Vagina (tissue), 2 donors: ENCODE measurements at regions not wholly inside any gene's neighbourhood (a gene's known extent, or its start where the extent isn't known, plus 50 kb on each side); places are given as distances from the start of the nearest gene placed in this dataset.

Source experiments
- POLR2A ChIP-seq, 2 donors: fragments of 450-650 bp; IDR thresholded peaks; one replicate each; pipeline ENCODE4 v1.6.1; 2017; ENCODE audit warnings: antibody characterized with exemption in 2 of 2, mild to moderate bottlenecking in 2 of 2, moderate library complexity in 2 of 2
- TF ChIP-seq, protein P1 (sequence below), 3 experiments: fragments of 450-650 bp in 2 of 3; fragments of 200-600 bp in 1 of 3; sonication (generic) in 1 of 3; IDR thresholded peaks; one replicate each; pipeline ENCODE4 v1.5.1; 2017 to 2019; ENCODE audit warnings: antibody characterized with exemption in 3 of 3, mild to moderate bottlenecking in 2 of 3, moderate library complexity in 2 of 3

DNA sequence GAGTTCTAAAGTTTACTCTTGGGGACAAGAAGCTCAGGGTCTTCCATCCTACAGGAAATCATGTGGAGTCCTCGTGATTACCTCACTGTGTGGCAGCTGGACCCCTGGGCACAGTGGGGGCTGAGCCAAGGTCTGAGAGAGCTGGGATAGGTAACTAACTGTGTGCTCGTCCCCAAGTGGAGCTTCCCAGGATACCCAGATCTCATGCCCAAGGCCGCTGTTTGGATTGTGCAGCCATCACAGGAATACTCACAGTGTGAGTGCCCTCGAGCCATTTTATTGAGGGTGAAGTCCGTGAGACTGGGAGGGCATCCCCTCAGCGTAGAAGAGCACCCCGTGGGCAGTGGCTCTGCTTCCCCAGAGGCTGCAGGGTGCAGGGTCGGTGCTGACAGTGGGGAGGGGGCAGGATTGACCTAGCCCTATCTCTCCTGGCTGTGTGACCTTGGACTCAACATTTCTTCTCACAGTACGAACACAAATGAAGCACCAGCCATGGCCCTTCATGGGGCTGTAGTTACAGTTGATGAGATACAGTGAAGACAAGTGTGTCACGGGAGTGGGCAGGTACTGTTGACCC, 69.6 kb upstream of the LEP start:
- TF ChIP-seq POLR2A (IDR thresholded peaks at IDR 0.05) = no peak
- TF ChIP-seq, protein P1, sequence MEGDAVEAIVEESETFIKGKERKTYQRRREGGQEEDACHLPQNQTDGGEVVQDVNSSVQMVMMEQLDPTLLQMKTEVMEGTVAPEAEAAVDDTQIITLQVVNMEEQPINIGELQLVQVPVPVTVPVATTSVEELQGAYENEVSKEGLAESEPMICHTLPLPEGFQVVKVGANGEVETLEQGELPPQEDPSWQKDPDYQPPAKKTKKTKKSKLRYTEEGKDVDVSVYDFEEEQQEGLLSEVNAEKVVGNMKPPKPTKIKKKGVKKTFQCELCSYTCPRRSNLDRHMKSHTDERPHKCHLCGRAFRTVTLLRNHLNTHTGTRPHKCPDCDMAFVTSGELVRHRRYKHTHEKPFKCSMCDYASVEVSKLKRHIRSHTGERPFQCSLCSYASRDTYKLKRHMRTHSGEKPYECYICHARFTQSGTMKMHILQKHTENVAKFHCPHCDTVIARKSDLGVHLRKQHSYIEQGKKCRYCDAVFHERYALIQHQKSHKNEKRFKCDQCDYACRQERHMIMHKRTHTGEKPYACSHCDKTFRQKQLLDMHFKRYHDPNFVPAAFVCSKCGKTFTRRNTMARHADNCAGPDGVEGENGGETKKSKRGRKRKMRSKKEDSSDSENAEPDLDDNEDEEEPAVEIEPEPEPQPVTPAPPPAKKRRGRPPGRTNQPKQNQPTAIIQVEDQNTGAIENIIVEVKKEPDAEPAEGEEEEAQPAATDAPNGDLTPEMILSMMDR (IDR thresholded peaks at IDR 0.05) = no peak
